Epithelial cell of proximal tubule (primary cell): ENCODE measurements at regions not wholly inside any gene's neighbourhood (a gene's known extent, or its start where the extent isn't known, plus 50 kb on each side); places are given as distances from the start of the nearest gene placed in this dataset.

ENCODE experiments used
- DNase-seq: peaks from one replicate; pipeline ENCODE4 v3.0.0-alpha.2; 2011; ENCODE audit warnings: low read depth
- H3K4me3 ChIP-seq: 2 replicates; pipeline ENCODE4 v1.5.1; 2011; ENCODE audit warnings: low read depth, mild to moderate bottlenecking, low read length
- CTCF ChIP-seq: conservative IDR thresholded peaks from 2 replicates; pipeline ENCODE4 v1.5.1; 2012; ENCODE audit warnings: low read depth, mild to moderate bottlenecking, low read length

- TF ChIP-seq CTCF = no peak
- no peak overlapping the region for H3K4me3 ChIP-seq
- DNase-seq = no peak
Measured at GRCh38 chr10:111440501-111440900, 363.7 kb downstream of the ADRA2A start.

- TF ChIP-seq CTCF = no peak
- DNase-seq = no peak
Measured at GRCh38 chr10:111445667-111446066, 368.8 kb downstream of the ADRA2A start.

DNA sequence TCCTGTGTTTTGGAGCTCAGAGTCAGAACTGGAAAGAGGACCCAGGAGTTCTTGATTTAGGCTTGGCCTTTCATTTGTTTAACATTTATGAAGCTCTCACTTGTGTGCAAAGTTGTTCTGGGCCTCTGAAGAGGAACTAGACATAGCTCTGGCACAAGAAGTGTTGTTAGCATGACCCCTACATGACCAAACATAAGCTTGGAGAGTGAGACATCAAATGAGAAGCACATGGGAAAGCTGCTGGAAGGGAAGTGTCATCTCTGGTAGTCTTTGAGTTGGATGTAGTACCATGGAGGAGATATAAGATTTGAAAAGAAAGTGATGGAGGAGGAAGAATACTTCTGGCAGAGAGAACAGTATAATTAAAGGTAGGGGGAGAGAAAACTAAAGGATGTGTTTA, 370.1 kb downstream of the ADRA2A start:
- no peak for TF ChIP-seq CTCF
- DNase-seq = no peak
- no peak overlapping the region for H3K4me3 ChIP-seq

More at GRCh38 chr10:111445667-111446066, 368.8 kb downstream of the ADRA2A start:
- no peak overlapping the region for H3K4me3 ChIP-seq

DNA sequence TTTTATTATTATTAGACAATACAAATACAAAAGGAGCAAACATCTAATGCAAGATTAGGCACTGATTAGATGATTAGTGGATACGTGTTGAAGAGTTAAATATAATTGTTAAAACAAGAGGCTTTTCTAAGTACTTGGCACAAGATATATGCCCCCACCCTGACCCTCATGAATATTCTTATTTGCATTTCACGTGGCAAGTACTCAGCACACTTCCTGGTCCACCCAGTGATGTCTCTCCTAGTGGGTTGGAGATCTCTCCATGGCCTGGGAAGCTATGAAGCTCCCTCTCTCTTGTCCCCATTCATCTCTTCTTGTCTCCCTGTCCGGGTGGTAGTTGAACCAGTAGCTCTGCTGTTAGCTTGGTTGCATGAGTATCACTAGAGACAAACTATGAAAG, 375.3 kb downstream of the ADRA2A start:
- H3K4me3 ChIP-seq = no peak overlapping the region
- no peak for TF ChIP-seq CTCF
- no peak for DNase-seq

- H3K4me3 ChIP-seq = no peak overlapping the region
- DNase-seq = no peak
- TF ChIP-seq CTCF = no peak
Measured at GRCh38 chr10:111455776-111456426, 379.1 kb downstream of the ADRA2A start.

GRCh38 chr10:111458256-111458655, 381.4 kb downstream of the ADRA2A start:
- TF ChIP-seq CTCF = no peak
- H3K4me3 ChIP-seq = no peak overlapping the region
- no peak for DNase-seq

DNA sequence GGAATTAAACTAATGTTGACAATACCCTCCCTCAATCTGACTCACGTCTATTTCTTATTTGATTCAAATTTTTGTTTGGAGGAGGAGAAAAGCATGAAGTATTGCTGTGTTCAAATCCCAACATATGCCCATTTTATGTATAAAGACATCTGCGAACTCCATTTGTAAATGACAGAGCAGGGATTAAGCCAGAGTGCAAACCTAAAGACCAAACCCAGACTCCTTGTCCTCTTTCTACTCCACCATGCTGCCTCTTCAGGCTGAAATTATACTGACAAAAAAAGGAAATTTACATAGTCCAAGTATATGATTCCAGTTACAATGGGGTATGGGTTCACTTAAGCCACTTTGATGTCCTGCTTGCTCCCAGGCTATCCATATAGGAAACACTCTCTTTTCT, 383.1 kb downstream of the ADRA2A start:
- no peak for TF ChIP-seq CTCF
- H3K4me3 ChIP-seq = no peak overlapping the region
- no peak for DNase-seq
